ENCODE measurements at regions not wholly inside any gene's neighbourhood (a gene's known extent, or its start where the extent isn't known, plus 50 kb on each side); places are given as distances from the start of the nearest gene placed in this dataset.
A peak's percentile ranks its signal among the peaks of the same experiment; 100 is the strongest.

DNA sequence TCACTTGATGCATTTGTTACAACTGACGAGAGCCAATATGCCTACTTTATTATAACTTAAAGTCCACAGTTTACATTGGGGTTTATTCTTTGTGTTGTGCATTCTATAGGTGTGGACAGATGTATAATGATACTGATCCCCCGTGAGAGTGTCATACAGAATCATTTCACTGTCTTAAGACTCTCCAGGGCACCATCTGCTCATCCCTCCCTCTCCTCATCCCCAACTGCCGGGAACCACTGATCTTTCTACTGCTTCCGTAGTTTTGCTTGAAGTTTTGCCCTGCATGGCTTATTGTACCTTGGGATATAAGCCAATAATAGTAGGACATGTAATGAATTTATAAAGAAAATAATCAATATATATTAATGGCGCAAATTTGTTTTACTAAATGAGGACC lies 137.8 kb upstream of the MSX1 start:
- ATAC-seq (ENCODE audit: low read depth), result no peak
- no peak overlapping the region for H3K4me3 ChIP-seq (ENCODE audit: severe bottlenecking)
- no peaks in the 10 kb centered on the region for H3K9me3 ChIP-seq (ENCODE audit: severe bottlenecking)
- no peaks in the 10 kb centered on the region for H3K4me1 ChIP-seq (ENCODE audit: insufficient read depth, poor library complexity, severe bottlenecking)
- DNase-seq (ENCODE audit: low spot score), result no peak
- TF ChIP-seq, protein P1, sequence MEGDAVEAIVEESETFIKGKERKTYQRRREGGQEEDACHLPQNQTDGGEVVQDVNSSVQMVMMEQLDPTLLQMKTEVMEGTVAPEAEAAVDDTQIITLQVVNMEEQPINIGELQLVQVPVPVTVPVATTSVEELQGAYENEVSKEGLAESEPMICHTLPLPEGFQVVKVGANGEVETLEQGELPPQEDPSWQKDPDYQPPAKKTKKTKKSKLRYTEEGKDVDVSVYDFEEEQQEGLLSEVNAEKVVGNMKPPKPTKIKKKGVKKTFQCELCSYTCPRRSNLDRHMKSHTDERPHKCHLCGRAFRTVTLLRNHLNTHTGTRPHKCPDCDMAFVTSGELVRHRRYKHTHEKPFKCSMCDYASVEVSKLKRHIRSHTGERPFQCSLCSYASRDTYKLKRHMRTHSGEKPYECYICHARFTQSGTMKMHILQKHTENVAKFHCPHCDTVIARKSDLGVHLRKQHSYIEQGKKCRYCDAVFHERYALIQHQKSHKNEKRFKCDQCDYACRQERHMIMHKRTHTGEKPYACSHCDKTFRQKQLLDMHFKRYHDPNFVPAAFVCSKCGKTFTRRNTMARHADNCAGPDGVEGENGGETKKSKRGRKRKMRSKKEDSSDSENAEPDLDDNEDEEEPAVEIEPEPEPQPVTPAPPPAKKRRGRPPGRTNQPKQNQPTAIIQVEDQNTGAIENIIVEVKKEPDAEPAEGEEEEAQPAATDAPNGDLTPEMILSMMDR (IDR thresholded peaks at IDR 0.05; ENCODE audit: poor library complexity, severe bottlenecking), result no peak
- H3K36me3 ChIP-seq (ENCODE audit: low read depth), result no peaks in the 10 kb centered on the region
- no peaks in the 10 kb centered on the region for H3K27me3 ChIP-seq (ENCODE audit: insufficient read depth, poor library complexity, severe bottlenecking)
- no peak overlapping the region for H3K27ac ChIP-seq (ENCODE audit: poor library complexity, severe bottlenecking)

DNA sequence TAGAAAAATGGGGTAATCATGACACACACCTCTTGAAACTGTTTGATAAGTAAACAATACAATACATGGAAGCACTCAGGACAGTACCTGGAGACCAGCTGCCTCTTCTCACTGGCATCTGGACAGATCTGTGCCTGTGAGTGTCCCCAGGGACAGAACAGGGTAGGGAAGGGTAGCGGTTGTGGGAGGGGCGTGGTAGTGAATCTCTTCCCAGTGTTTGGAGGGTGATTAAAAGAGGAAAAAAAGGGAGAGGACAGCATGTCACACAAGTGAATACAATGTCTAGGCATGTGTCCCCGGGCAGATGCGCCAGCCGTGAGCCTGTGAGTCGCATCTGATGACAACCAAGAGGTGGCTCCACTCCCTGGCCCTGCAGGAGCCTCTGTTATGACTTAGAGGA lies 138.8 kb upstream of the MSX1 start:
- H3K36me3 ChIP-seq (ENCODE audit: low read depth), result no peaks in the 10 kb centered on the region
- H3K27me3 ChIP-seq (ENCODE audit: insufficient read depth, poor library complexity, severe bottlenecking), result no peaks in the 10 kb centered on the region
- ATAC-seq (ENCODE audit: low read depth) (no peak), DNase-seq (ENCODE audit: low spot score) (no peak)
- H3K9me3 ChIP-seq (ENCODE audit: severe bottlenecking), result no peaks in the 10 kb centered on the region
- no peak overlapping the region for H3K27ac ChIP-seq (ENCODE audit: poor library complexity, severe bottlenecking)
- no peak overlapping the region for H3K4me3 ChIP-seq (ENCODE audit: severe bottlenecking)
- H3K4me1 ChIP-seq (ENCODE audit: insufficient read depth, poor library complexity, severe bottlenecking), result no peaks in the 10 kb centered on the region
- TF ChIP-seq, protein P1 (IDR thresholded peaks at IDR 0.05; ENCODE audit: poor library complexity, severe bottlenecking), result no peak

DNA sequence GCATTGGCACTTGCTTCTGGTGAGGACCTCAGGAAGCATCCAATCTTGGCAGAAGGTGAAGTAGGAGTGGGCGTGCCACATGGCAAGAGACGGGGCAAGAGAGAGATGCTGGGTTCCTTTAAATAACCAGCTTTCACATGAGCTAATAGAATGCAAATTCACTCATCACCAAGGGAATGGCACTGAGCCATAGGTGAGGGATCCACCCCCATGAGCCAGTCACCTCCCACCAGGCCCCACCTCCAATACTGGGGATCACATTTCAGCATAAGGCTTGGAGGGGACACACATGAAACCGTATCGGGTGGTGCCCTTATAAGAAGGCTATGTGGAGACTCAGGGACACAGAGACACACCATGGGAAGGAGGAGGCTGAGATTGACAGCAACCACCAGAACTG lies 140.0 kb upstream of the MSX1 start:
- H3K4me1 ChIP-seq (ENCODE audit: insufficient read depth, poor library complexity, severe bottlenecking), result no peaks in the 10 kb centered on the region
- no peaks in the 10 kb centered on the region for H3K36me3 ChIP-seq (ENCODE audit: low read depth)
- ATAC-seq (ENCODE audit: low read depth), result no peak
- H3K4me3 ChIP-seq (ENCODE audit: severe bottlenecking), result no peak overlapping the region
- no peaks in the 10 kb centered on the region for H3K27me3 ChIP-seq (ENCODE audit: insufficient read depth, poor library complexity, severe bottlenecking)
- no peak overlapping the region for H3K27ac ChIP-seq (ENCODE audit: poor library complexity, severe bottlenecking)
- no peaks in the 10 kb centered on the region for H3K9me3 ChIP-seq (ENCODE audit: severe bottlenecking)
- TF ChIP-seq, protein P1 (IDR thresholded peaks at IDR 0.05; ENCODE audit: poor library complexity, severe bottlenecking), result no peak
- DNase-seq (ENCODE audit: low spot score), result no peak

DNA sequence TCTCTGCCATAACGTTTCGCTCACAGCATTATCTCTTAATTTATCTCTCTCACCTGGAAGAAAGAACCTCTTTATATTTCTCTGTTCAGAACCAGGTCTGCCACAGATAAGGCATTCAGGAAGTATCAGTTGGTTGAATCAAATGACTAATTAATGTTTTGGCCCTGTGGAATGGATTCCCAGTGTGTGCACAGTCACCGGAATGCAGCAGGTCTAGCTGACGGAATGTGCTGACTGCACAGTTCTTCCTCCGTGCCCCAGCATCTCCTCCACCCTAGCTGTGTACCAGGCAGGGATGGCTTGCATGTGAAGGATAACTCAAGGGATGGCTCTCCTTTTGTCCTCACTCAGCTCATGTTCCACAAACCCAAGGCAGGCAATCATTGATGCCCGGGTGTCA lies 141.8 kb upstream of the MSX1 start:
- ATAC-seq (ENCODE audit: low read depth), result peak; percentile 52; the same call in 2 of the 3 replicates
- H3K27me3 ChIP-seq (ENCODE audit: insufficient read depth, poor library complexity, severe bottlenecking), result no peaks in the 10 kb centered on the region
- H3K4me1 ChIP-seq (ENCODE audit: insufficient read depth, poor library complexity, severe bottlenecking), result no peaks in the 10 kb centered on the region
- H3K36me3 ChIP-seq (ENCODE audit: low read depth), result no peaks in the 10 kb centered on the region
- TF ChIP-seq, protein P1 (IDR thresholded peaks at IDR 0.05; ENCODE audit: poor library complexity, severe bottlenecking), result no peak
- H3K9me3 ChIP-seq (ENCODE audit: severe bottlenecking), result no peaks in the 10 kb centered on the region
- no peak overlapping the region for H3K27ac ChIP-seq (ENCODE audit: poor library complexity, severe bottlenecking)
- DNase-seq (ENCODE audit: low spot score), result no peak
- no peak overlapping the region for H3K4me3 ChIP-seq (ENCODE audit: severe bottlenecking)

DNA sequence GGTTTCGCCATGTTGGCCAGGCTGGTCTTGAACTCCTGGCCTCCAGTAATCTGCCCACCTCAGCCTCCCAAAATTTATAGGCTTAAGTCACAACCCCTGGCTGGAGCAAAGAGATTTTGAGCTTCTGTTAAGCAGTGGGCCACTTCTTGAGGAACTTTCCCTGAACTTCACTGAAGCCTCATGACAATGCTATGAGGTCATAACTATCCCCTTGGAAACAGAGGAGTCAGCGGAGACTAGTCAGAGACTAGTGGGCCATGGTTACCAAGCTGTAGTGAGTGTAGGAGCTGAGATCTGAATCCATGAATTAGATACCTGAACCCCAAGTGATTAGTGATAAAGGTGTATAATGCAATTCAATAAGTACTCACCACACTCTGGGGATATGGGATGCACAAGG lies 145.1 kb upstream of the MSX1 start:
- Histone ChIP-seq H3K4me1 (ENCODE audit: insufficient read depth, poor library complexity, severe bottlenecking) (no peaks in the 10 kb centered on the region), H3K9me3 (ENCODE audit: severe bottlenecking) (no peaks in the 10 kb centered on the region), H3K4me3 (ENCODE audit: severe bottlenecking) (no peak overlapping the region), H3K36me3 (ENCODE audit: low read depth) (no peaks in the 10 kb centered on the region), H3K27me3 (ENCODE audit: insufficient read depth, poor library complexity, severe bottlenecking) (no peaks in the 10 kb centered on the region), H3K27ac (ENCODE audit: poor library complexity, severe bottlenecking) (no peak overlapping the region)
- ATAC-seq (ENCODE audit: low read depth) (no peak), DNase-seq (ENCODE audit: low spot score) (no peak)
- TF ChIP-seq, protein P1 (IDR thresholded peaks at IDR 0.05; ENCODE audit: poor library complexity, severe bottlenecking), result no peak

Measured in RWPE2 (cell line).